ENCODE measurements at regions not wholly inside any gene's neighbourhood (a gene's known extent, or its start where the extent isn't known, plus 50 kb on each side); places are given as distances from the start of the nearest gene placed in this dataset.

DNA sequence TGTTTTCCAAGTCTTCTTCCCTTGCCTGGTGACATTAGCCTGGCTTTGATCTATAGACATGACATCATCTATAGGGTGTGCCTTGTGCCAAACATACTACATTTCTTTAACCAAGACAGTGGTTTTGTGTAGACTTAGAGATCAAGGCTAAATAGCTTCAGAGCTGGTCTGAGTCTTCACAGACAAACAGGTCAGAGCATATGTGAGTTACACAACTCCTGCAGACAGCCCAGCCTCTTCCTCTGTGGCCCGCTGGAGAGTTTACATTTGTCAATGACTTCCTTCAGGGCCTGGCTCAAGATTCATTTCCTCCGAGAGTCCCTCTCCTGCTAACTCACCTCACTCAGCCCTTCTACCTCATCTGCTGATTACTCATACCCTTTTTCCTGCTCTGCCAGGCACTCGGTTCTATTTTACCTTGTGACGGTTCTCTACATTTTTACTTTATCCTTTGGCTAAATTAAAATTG is 73.1 kb upstream of the TANC2 start:
- TF ChIP-seq, protein P1, sequence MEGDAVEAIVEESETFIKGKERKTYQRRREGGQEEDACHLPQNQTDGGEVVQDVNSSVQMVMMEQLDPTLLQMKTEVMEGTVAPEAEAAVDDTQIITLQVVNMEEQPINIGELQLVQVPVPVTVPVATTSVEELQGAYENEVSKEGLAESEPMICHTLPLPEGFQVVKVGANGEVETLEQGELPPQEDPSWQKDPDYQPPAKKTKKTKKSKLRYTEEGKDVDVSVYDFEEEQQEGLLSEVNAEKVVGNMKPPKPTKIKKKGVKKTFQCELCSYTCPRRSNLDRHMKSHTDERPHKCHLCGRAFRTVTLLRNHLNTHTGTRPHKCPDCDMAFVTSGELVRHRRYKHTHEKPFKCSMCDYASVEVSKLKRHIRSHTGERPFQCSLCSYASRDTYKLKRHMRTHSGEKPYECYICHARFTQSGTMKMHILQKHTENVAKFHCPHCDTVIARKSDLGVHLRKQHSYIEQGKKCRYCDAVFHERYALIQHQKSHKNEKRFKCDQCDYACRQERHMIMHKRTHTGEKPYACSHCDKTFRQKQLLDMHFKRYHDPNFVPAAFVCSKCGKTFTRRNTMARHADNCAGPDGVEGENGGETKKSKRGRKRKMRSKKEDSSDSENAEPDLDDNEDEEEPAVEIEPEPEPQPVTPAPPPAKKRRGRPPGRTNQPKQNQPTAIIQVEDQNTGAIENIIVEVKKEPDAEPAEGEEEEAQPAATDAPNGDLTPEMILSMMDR (IDR thresholded peaks at IDR 0.05 in 8 of 11, conservative IDR thresholded peaks at IDR 0.05 in 3 of 11): no peak
- peak in 1 of 3 donors; percentile 38 for TF ChIP-seq POLR2AphosphoS5 (IDR thresholded peaks at IDR 0.05)
- intact Hi-C loops (cut with DNase I; ENCODE audit: low total_unique reads): no loop called here
- WGBS, 5 donors: 7 to 19% (median 16%) methylated on average over 4 of the region's 4 CpGs
- H3K9me3 ChIP-seq: peaks cover 0 to 8% (median 0%) of the 10 kb centered on the region in 8 donors
- H3K4me3 ChIP-seq: peak overlapping the region in 1 of 8 donors; percentile 26
- peaks cover 0 to 10% (median 0%) of the 10 kb centered on the region in 7 donors for H3K27me3 ChIP-seq (replicated peaks in 1 of 7)
- no peaks in the 10 kb centered on the region for H3K36me3 ChIP-seq
- DNase-seq: peak; percentile 77
- H3K27ac ChIP-seq: peak overlapping the region in 7 of 8 donors; percentile 20 to 86 (median 69)
- H3K4me1 ChIP-seq: peaks cover 0 to 49% (median 19%) of the 10 kb centered on the region in 6 donors

DNA sequence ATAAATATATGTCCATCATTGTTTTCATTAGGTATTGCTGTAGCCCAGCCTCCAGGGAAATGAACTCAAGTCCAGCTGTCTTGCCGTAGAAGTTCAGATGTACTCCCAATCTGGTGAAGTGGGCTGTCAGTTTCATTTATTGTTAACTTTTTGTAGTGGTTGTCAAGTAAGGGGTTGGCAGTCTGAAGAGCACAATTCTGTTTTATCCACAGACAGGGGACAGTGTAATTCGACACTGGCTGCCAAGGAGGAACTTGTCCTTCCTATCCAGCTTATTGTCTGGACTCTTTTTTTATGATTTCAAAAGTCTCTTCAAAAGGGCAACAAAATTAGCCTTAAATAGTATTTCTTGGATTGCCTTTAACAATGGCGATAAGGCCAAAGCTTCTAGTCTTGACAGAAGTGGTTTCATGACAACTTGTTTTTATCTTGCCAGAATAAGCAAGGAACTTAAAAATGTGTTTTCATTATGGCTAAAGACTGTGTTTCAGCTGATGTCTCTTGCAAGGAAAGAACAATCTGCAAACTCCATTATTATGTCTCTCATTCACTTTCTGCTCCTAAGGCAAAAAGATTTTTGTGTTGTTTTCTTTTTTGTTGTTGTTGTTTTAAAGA is 73.9 kb upstream of the TANC2 start:
- Histone ChIP-seq H3K4me1 (peaks cover 0 to 46% (median 17%) of the 10 kb centered on the region in 6 donors), H3K27ac (peak overlapping the region in 6 of 8 donors; percentile 41 to 86 (median 75)), H3K27me3 (replicated peaks in 1 of 7) (peaks cover 0 to 10% (median 0%) of the 10 kb centered on the region in 7 donors), H3K36me3 (no peaks in the 10 kb centered on the region), H3K4me3 (peak overlapping the region in 1 of 8 donors; percentile 26), H3K9me3 (peaks cover 0 to 8% (median 0%) of the 10 kb centered on the region in 8 donors)
- intact Hi-C loops (cut with DNase I; ENCODE audit: low total_unique reads): no loop called here
- no peak for TF ChIP-seq POLR2AphosphoS5 (IDR thresholded peaks at IDR 0.05)
- no peak for TF ChIP-seq POLR2A (IDR thresholded peaks at IDR 0.05)
- TF ChIP-seq, protein P1 (IDR thresholded peaks at IDR 0.05 in 8 of 11, conservative IDR thresholded peaks at IDR 0.05 in 3 of 11): no peak
- WGBS, 5 donors: 36 to 63% (median 51%) methylated on average over 3 of the region's 3 CpGs
- DNase-seq: no peak

DNA sequence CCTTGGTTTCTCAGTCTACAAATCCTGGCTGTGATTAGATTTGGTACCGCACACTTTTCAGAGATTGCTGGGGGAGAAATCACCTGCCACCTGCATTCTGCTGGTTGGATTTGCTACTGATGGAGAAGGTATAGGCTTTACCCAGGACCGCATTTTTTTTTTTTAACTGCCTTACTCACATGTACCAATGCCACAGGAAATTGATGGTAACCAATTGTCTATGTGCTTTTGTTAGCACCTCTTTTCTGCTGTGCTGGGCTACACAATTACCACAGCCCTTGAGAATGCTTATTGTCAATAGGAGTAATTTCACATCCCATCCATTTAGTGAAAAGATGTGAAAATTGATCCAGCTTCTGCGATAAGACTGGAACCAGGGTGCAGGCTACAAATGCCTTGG is 74.4 kb upstream of the TANC2 start:
- DNase-seq: no peak
- intact Hi-C loops (cut with DNase I; ENCODE audit: low total_unique reads): no loop called here
- Histone ChIP-seq H3K27ac (peak overlapping the region in 1 of 8 donors; percentile 86), H3K36me3 (no peaks in the 10 kb centered on the region), H3K27me3 (replicated peaks in 1 of 7) (peaks cover 0 to 10% (median 0%) of the 10 kb centered on the region in 7 donors), H3K9me3 (peaks cover 0 to 8% (median 0%) of the 10 kb centered on the region in 8 donors), H3K4me1 (peaks cover 0 to 46% (median 17%) of the 10 kb centered on the region in 6 donors), H3K4me3 (no peak overlapping the region)
- 82 to 86% (median 85%) methylated on average over 3 of the region's 3 CpGs for WGBS, 5 donors
- TF ChIP-seq, protein P1 (IDR thresholded peaks at IDR 0.05 in 8 of 11, conservative IDR thresholded peaks at IDR 0.05 in 3 of 11): no peak
- TF ChIP-seq POLR2A (IDR thresholded peaks at IDR 0.05): no peak

DNA sequence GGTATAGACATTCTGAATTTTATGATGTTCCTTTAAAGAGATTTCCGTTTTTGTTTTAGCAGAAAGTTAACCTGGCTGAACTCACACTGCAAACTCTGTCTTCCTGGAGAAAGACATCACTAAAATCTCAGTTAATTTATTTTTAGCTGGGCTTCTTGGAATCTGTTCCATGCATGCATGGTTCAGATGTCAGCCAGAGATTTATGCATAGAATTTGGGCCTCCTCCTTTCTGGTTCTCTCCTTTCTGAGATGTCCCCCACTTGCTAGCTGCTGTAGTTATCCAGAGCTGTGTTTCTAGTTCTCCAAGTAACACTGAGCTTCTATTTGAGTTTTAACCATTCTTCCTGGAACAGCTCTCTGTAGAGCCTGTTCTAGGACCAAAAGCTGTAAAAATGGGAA is 77.3 kb upstream of the TANC2 start:
- no peaks in the 10 kb centered on the region for H3K36me3 ChIP-seq
- 77 to 97% (median 91%) methylated on average over 1 of the region's 1 CpG for WGBS, 5 donors

More for the DNA sequence above, 77.3 kb upstream of the TANC2 start:
- H3K9me3 ChIP-seq: peaks cover 0 to 8% (median 0%) of the 10 kb centered on the region in 8 donors
- intact Hi-C loops (cut with DNase I; ENCODE audit: low total_unique reads): no loop called here
- no peak overlapping the region for H3K4me3 ChIP-seq
- no peak for DNase-seq
- H3K4me1 ChIP-seq: peaks cover 0 to 29% (median 17%) of the 10 kb centered on the region in 6 donors
- no peaks in the 10 kb centered on the region for H3K27me3 ChIP-seq (replicated peaks in 1 of 7)
- H3K27ac ChIP-seq: no peak overlapping the region
- TF ChIP-seq POLR2A (IDR thresholded peaks at IDR 0.05) (no peak), POLR2AphosphoS5 (IDR thresholded peaks at IDR 0.05) (no peak)
- TF ChIP-seq, protein P1 (IDR thresholded peaks at IDR 0.05 in 8 of 11, conservative IDR thresholded peaks at IDR 0.05 in 3 of 11): no peak

Data from spleen (tissue), 11 donors.